SU-DHL-6 (cell line): ENCODE measurements at regions not wholly inside any gene's neighbourhood (a gene's known extent, or its start where the extent isn't known, plus 50 kb on each side); places are given as distances from the start of the nearest gene placed in this dataset.

Experiments used
- EZH2phosphoT487 ChIP-seq: fragments of 200-600 bp; sonication (generic), shearing (Covaris generic); conservative IDR thresholded peaks from 2 replicates; pipeline ENCODE4 v1.6.1; 2018; ENCODE audit warnings: mild to moderate bottlenecking, antibody characterized with exemption, low read length, moderate library complexity, mixed read lengths
- TF ChIP-seq, protein P1 (sequence below): fragments of 200-600 bp; sonication (generic); IDR thresholded peaks from one replicate; pipeline ENCODE4 v1.5.1; 2017; ENCODE audit warnings: antibody characterized with exemption, mild to moderate bottlenecking, low read length, moderate library complexity; ENCODE audit not compliant: insufficient read depth, poor library complexity, severe bottlenecking

DNA sequence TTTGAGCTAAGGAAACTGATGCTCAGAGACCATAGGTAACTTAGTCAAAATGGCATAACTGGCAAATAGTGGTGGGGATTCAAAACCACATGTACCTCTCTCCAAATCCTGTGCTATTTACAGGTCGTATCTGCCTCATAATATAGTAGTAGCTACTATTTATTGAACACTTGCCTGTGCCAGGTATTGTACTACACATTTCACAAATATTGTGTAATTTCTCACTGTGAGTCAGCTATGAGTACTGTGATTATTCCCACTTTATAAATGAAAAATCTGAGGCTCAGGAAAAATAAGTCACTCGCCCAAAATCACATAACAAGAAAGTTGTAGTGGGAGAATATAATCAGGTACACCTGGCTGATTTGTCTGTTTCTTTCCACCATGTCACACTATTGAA is 199.8 kb upstream of the FAT3 start:
- TF ChIP-seq, protein P1, sequence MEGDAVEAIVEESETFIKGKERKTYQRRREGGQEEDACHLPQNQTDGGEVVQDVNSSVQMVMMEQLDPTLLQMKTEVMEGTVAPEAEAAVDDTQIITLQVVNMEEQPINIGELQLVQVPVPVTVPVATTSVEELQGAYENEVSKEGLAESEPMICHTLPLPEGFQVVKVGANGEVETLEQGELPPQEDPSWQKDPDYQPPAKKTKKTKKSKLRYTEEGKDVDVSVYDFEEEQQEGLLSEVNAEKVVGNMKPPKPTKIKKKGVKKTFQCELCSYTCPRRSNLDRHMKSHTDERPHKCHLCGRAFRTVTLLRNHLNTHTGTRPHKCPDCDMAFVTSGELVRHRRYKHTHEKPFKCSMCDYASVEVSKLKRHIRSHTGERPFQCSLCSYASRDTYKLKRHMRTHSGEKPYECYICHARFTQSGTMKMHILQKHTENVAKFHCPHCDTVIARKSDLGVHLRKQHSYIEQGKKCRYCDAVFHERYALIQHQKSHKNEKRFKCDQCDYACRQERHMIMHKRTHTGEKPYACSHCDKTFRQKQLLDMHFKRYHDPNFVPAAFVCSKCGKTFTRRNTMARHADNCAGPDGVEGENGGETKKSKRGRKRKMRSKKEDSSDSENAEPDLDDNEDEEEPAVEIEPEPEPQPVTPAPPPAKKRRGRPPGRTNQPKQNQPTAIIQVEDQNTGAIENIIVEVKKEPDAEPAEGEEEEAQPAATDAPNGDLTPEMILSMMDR: no peak
- no peak for TF ChIP-seq EZH2phosphoT487
